ENCODE measurements at regions not wholly inside any gene's neighbourhood (a gene's known extent, or its start where the extent isn't known, plus 50 kb on each side); places are given as distances from the start of the nearest gene placed in this dataset.

DNA sequence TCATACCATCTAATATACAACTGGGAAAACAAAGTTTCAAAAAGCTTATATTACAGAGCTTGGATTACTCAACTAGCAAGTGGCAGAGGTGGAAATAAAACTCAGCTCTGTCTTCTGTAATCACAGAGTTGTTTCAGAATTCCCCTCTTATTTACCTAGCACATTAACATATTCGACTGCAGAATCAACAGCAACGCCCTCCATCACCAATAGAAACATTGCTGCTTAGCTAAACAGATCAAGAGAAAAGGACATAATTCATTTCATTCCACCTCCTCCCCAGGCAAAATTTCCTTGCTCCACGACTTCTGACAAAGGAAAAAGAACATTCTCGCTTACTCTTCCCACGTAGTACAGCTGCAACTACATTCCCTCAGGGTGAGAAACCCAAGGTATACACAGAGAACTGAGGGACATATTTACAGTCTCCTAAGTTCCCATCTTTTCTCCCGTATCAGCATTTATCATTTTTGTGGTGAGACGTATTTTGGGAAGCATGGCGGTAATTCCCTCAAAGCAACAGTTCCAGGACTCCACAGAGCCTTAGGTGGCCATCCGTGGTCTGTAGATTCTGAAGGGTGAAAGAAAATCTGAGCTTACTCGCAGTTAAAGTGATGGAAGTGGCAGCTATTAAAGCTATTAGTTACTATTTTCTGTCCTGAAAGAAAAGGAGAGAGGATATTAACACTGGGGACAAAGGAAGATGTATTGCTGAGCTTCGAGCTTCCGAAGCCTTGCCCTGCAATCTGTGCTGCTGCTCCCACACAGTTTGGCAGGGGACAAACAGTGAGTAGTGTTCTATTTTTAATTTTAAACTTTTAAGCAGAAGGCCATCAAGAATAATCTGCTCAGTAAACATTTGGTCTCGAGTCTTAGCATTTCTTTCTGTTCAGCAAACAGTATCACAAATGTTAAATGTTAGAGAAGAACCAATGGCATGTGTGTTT lies 1296.2 kb downstream of the CDH8 start:
- no peak overlapping the region for H3K9ac ChIP-seq (ENCODE audit: low read length in 3 of 3)
- intact Hi-C loops (cut with DNase I), result no loop called here
- no peak for FAIRE-seq

DNA sequence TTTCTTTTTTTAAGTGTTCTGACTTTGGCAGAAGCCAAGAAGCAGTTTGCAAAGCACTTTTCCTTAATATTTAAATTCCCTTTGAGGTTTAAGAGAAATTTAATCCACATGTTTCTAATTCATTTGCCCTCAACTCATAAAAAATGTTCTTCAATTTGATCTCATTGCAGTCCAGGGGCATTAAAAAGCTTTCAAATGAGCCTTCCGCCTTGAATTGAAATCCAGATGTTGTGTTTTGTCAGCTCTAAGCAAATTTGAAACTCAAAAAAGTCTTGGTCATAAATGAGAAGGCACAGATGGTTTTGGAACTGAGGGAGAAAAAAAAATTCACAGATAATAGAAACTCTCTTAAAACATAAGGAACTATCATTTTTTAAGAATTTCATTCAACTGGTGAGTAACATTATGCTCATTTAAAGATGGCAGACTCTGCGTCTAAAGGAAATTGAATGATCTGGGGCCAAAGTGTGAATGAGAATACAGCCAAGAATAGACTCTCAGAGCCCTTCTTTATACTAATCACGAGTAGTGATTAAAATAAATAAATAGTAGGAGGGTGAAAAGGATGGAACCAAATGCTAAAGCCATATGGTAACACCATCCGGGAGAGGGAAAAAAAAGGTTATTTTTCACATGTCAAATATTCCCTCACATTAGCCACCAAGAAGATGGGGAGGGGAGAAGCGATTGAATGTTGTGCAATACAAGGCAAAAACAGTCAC lies 1304.7 kb downstream of the CDH8 start:
- Histone ChIP-seq H3K27me3 (ENCODE audit: control insufficient read depth, insufficient read depth, low read length) (no peaks in the 10 kb centered on the region), H3K4me1 (ENCODE audit: control insufficient read depth in 2 of 3, insufficient read depth in 2 of 3, low read depth in 1 of 3, low read length in 3 of 3) (no peaks in the 10 kb centered on the region), H3K27ac (ENCODE audit: low read depth in 2 of 2, low read length in 2 of 2) (no peak overlapping the region), H3K9me3 (ENCODE audit: control insufficient read depth in 2 of 3, insufficient read depth in 1 of 3, low read length in 3 of 3) (no peaks in the 10 kb centered on the region), H3K36me3 (ENCODE audit: control insufficient read depth in 2 of 3, insufficient read depth in 3 of 3, low read length in 3 of 3) (no peaks in the 10 kb centered on the region), H3K9ac (ENCODE audit: low read length in 3 of 3) (no peak overlapping the region), H3K4me3 (ENCODE audit: low read length in 3 of 3) (no peak overlapping the region)
- intact Hi-C loops (cut with DNase I), result no loop called here
- TF ChIP-seq, protein P1, sequence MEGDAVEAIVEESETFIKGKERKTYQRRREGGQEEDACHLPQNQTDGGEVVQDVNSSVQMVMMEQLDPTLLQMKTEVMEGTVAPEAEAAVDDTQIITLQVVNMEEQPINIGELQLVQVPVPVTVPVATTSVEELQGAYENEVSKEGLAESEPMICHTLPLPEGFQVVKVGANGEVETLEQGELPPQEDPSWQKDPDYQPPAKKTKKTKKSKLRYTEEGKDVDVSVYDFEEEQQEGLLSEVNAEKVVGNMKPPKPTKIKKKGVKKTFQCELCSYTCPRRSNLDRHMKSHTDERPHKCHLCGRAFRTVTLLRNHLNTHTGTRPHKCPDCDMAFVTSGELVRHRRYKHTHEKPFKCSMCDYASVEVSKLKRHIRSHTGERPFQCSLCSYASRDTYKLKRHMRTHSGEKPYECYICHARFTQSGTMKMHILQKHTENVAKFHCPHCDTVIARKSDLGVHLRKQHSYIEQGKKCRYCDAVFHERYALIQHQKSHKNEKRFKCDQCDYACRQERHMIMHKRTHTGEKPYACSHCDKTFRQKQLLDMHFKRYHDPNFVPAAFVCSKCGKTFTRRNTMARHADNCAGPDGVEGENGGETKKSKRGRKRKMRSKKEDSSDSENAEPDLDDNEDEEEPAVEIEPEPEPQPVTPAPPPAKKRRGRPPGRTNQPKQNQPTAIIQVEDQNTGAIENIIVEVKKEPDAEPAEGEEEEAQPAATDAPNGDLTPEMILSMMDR (IDR thresholded peaks at IDR 0.05; ENCODE audit: borderline replicate concordance, extremely low read depth, insufficient read depth), result no peak
- DNase-seq, result peak in 1 of 5 donors; percentile 22
- FAIRE-seq, result no peak

More for the DNA sequence above, 1296.2 kb downstream of the CDH8 start:
- TF ChIP-seq, protein P1 (IDR thresholded peaks at IDR 0.05; ENCODE audit: borderline replicate concordance, extremely low read depth, insufficient read depth), result no peak
- peak in 2 of 5 donors; percentile 52 to 55 for DNase-seq
- Histone ChIP-seq H3K27me3 (ENCODE audit: control insufficient read depth, insufficient read depth, low read length) (no peaks in the 10 kb centered on the region), H3K36me3 (ENCODE audit: control insufficient read depth in 2 of 3, insufficient read depth in 3 of 3, low read length in 3 of 3) (no peaks in the 10 kb centered on the region), H3K4me3 (ENCODE audit: low read length in 3 of 3) (no peak overlapping the region), H3K4me1 (ENCODE audit: control insufficient read depth in 2 of 3, insufficient read depth in 2 of 3, low read depth in 1 of 3, low read length in 3 of 3) (peaks cover 0 to 2% (median 0%) of the 10 kb centered on the region in 3 donors), H3K27ac (ENCODE audit: low read depth in 2 of 2, low read length in 2 of 2) (no peak overlapping the region), H3K9me3 (ENCODE audit: control insufficient read depth in 2 of 3, insufficient read depth in 1 of 3, low read length in 3 of 3) (no peaks in the 10 kb centered on the region)

DNA sequence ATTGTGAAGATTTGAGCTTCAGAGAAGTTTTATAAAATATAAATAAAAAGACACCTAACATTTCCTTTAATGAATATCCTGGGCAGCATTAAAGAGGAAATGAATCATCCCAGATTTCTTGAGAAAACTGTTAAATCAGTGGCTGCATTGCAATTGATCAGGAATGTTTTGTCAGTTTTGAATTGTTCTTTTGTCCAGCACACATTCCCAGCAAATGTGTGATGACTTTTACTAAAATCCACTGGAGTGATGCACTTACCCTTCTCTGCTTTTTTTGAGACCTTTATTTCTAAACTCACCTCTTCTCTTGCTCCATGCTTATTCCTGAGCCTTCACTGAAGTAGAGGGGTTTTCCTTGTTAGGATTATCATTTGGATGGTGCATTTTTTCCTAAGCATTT lies 1307.2 kb downstream of the CDH8 start:
- Histone ChIP-seq H3K9ac (ENCODE audit: low read length in 3 of 3) (no peak overlapping the region), H3K9me3 (ENCODE audit: control insufficient read depth in 2 of 3, insufficient read depth in 1 of 3, low read length in 3 of 3) (no peaks in the 10 kb centered on the region), H3K27ac (ENCODE audit: low read depth in 2 of 2, low read length in 2 of 2) (no peak overlapping the region), H3K36me3 (ENCODE audit: control insufficient read depth in 2 of 3, insufficient read depth in 3 of 3, low read length in 3 of 3) (no peaks in the 10 kb centered on the region), H3K27me3 (ENCODE audit: control insufficient read depth, insufficient read depth, low read length) (no peaks in the 10 kb centered on the region), H3K4me1 (ENCODE audit: control insufficient read depth in 2 of 3, insufficient read depth in 2 of 3, low read depth in 1 of 3, low read length in 3 of 3) (no peaks in the 10 kb centered on the region), H3K4me3 (ENCODE audit: low read length in 3 of 3) (no peak overlapping the region)
- TF ChIP-seq, protein P1 (IDR thresholded peaks at IDR 0.05; ENCODE audit: borderline replicate concordance, extremely low read depth, insufficient read depth), result no peak
- DNase-seq (no peak), FAIRE-seq (no peak)
- intact Hi-C loops (cut with DNase I), result no loop called here

Measured in kidney (tissue), 13 donors.